ENCODE measurements at regions not wholly inside any gene's neighbourhood (a gene's known extent, or its start where the extent isn't known, plus 50 kb on each side); places are given as distances from the start of the nearest gene placed in this dataset.

- no peak overlapping the region for H3K27ac ChIP-seq (replicated peaks)
- no peak for TF ChIP-seq GABPA (IDR thresholded peaks at IDR 0.05; ENCODE audit: low read depth)
- TF ChIP-seq SPI1 (IDR thresholded peaks at IDR 0.05; ENCODE audit: borderline replicate concordance, low read depth): no peak
- no peak for TF ChIP-seq REST (IDR thresholded peaks at IDR 0.05; ENCODE audit: insufficient replicate concordance, low read depth)
- H3K27me3 ChIP-seq (ENCODE audit: insufficient read depth, poor library complexity, severe bottlenecking): no peaks in the 10 kb centered on the region
- DNase-seq (ENCODE audit: low read depth in 1 of 2, low spot score in 1 of 2): no peak
- no peak overlapping the region for H3K4me3 ChIP-seq (replicated peaks; ENCODE audit: insufficient read depth, low read length)
These were observed 1353.2 kb upstream of the ADGRL2 start for GRCh38 chr1:80447526-80447925.

- TF ChIP-seq REST (IDR thresholded peaks at IDR 0.05; ENCODE audit: insufficient replicate concordance, low read depth) (no peak), POLR2AphosphoS5 (IDR thresholded peaks at IDR 0.05; ENCODE audit: low read depth) (no peak), CTCF (IDR thresholded peaks at IDR 0.05; ENCODE audit: insufficient read depth, low read length) (no peak), SPI1 (IDR thresholded peaks at IDR 0.05; ENCODE audit: borderline replicate concordance, low read depth) (no peak), GABPA (IDR thresholded peaks at IDR 0.05; ENCODE audit: low read depth) (no peak)
- Histone ChIP-seq H3K27me3 (ENCODE audit: insufficient read depth, poor library complexity, severe bottlenecking) (no peaks in the 10 kb centered on the region), H3K27ac (replicated peaks) (no peak overlapping the region), H3K4me3 (replicated peaks; ENCODE audit: insufficient read depth, low read length) (no peak overlapping the region)
- DNase-seq (ENCODE audit: low read depth in 1 of 2, low spot score in 1 of 2): no peak
These were observed 1355.7 kb upstream of the ADGRL2 start for GRCh38 chr1:80445033-80445432.

GRCh38 chr1:80444171-80444570 lies 1356.6 kb upstream of the ADGRL2 start:
- TF ChIP-seq SPI1 (IDR thresholded peaks at IDR 0.05; ENCODE audit: borderline replicate concordance, low read depth) (no peak), POLR2AphosphoS5 (IDR thresholded peaks at IDR 0.05; ENCODE audit: low read depth) (no peak), GABPA (IDR thresholded peaks at IDR 0.05; ENCODE audit: low read depth) (no peak), CTCF (IDR thresholded peaks at IDR 0.05; ENCODE audit: insufficient read depth, low read length) (no peak), REST (IDR thresholded peaks at IDR 0.05; ENCODE audit: insufficient replicate concordance, low read depth) (no peak)
- H3K27ac ChIP-seq (replicated peaks): no peak overlapping the region
- no peak for DNase-seq (ENCODE audit: low read depth in 1 of 2, low spot score in 1 of 2)
- no peaks in the 10 kb centered on the region for H3K27me3 ChIP-seq (ENCODE audit: insufficient read depth, poor library complexity, severe bottlenecking)
- no peak overlapping the region for H3K4me3 ChIP-seq (replicated peaks; ENCODE audit: insufficient read depth, low read length)

GRCh38 chr1:80441664-80442063 lies 1359.1 kb upstream of the ADGRL2 start:
- DNase-seq (ENCODE audit: low read depth in 1 of 2, low spot score in 1 of 2): no peak
- Histone ChIP-seq H3K27me3 (ENCODE audit: insufficient read depth, poor library complexity, severe bottlenecking) (no peaks in the 10 kb centered on the region), H3K27ac (replicated peaks) (no peak overlapping the region), H3K4me3 (replicated peaks; ENCODE audit: insufficient read depth, low read length) (no peak overlapping the region)
- TF ChIP-seq CTCF (IDR thresholded peaks at IDR 0.05; ENCODE audit: insufficient read depth, low read length): no peak
- TF ChIP-seq POLR2AphosphoS5 (IDR thresholded peaks at IDR 0.05; ENCODE audit: low read depth): no peak
- TF ChIP-seq GABPA (IDR thresholded peaks at IDR 0.05; ENCODE audit: low read depth): no peak
- no peak for TF ChIP-seq SPI1 (IDR thresholded peaks at IDR 0.05; ENCODE audit: borderline replicate concordance, low read depth)
